Ishikawa (cell line): ENCODE measurements at regions not wholly inside any gene's neighbourhood (a gene's known extent, or its start where the extent isn't known, plus 50 kb on each side); places are given as distances from the start of the nearest gene placed in this dataset.

Source experiments
- CEBPB ChIP-seq: IDR thresholded peaks from 2 replicates; pipeline ENCODE4 v1.6.1; 2012
- CREB1 ChIP-seq: IDR thresholded peaks from 2 replicates; pipeline ENCODE4 v1.6.1; 2012; ENCODE audit warnings: low read depth
- EGR1 ChIP-seq: IDR thresholded peaks from 2 replicates; pipeline ENCODE4 v1.6.1; 2012
- EP300 ChIP-seq: IDR thresholded peaks from 2 replicates; pipeline ENCODE4 v1.6.1; 2012; ENCODE audit warnings: borderline replicate concordance
- FOXM1 ChIP-seq: IDR thresholded peaks from 2 replicates; pipeline ENCODE4 v1.6.1; 2012; ENCODE audit warnings: low read depth, borderline replicate concordance
- MAX ChIP-seq: IDR thresholded peaks from 2 replicates; pipeline ENCODE4 v1.6.1; 2012
- NFIC ChIP-seq: IDR thresholded peaks from 2 replicates; pipeline ENCODE4 v1.6.1; 2012
- RAD21 ChIP-seq: IDR thresholded peaks from 2 replicates; pipeline ENCODE4 v1.6.1; 2012; ENCODE audit warnings: low read depth
- REST ChIP-seq: IDR thresholded peaks from 2 replicates; pipeline ENCODE4 v1.6.1; 2012; ENCODE audit warnings: low read depth, mild to moderate bottlenecking
- TAF1 ChIP-seq: IDR thresholded peaks from 2 replicates; pipeline ENCODE4 v1.6.1; 2012; ENCODE audit warnings: low read depth, mild to moderate bottlenecking
- TCF12 ChIP-seq: IDR thresholded peaks from 2 replicates; pipeline ENCODE4 v1.6.1; 2012; ENCODE audit warnings: low read depth
- TEAD4 ChIP-seq: IDR thresholded peaks from 2 replicates; pipeline ENCODE4 v1.6.1; 2012
- USF1 ChIP-seq: IDR thresholded peaks from 2 replicates; pipeline ENCODE4 v1.6.1; 2012
- YY1 ChIP-seq: IDR thresholded peaks from 2 replicates; pipeline ENCODE4 v1.6.1; 2012; ENCODE audit warnings: low read depth
- ZBTB7A ChIP-seq: IDR thresholded peaks from 2 replicates; pipeline ENCODE4 v1.6.1; 2012; ENCODE audit warnings: low read depth

- TF ChIP-seq TEAD4 (no peak), ZBTB7A (no peak), EP300 (no peak), CEBPB (no peak)
Observed at GRCh38 chr2:239529313-239530015, 128.6 kb upstream of the HDAC4 start.

GRCh38 chr2:239528883-239529282 lies 128.1 kb upstream of the HDAC4 start:
- TF ChIP-seq TAF1 (no peak), FOXM1 (no peak), RAD21 (no peak), USF1 (no peak), ZBTB7A (no peak), TEAD4 (no peak), CEBPB (no peak), REST (no peak), EGR1 (no peak), CREB1 (no peak), NFIC (no peak)

- no peak for TF ChIP-seq MAX
- no peak for TF ChIP-seq FOXM1
- TF ChIP-seq TCF12 = no peak
- no peak for TF ChIP-seq ZBTB7A
- no peak for TF ChIP-seq CREB1
- TF ChIP-seq EGR1 = no peak
- no peak for TF ChIP-seq REST
- TF ChIP-seq RAD21 = no peak
- TF ChIP-seq NFIC = no peak
- no peak for TF ChIP-seq USF1
- no peak for TF ChIP-seq TAF1
- TF ChIP-seq CEBPB = no peak
Observed at GRCh38 chr2:239528146-239528545, 127.3 kb upstream of the HDAC4 start.

GRCh38 chr2:239526666-239527415 lies 126.0 kb upstream of the HDAC4 start:
- TF ChIP-seq USF1 (no peak), EGR1 (no peak), YY1 (no peak), FOXM1 (no peak), RAD21 (no peak), MAX (no peak), ZBTB7A (no peak), TCF12 (no peak), TAF1 (no peak), TEAD4 (no peak)

- TF ChIP-seq TEAD4 (no peak), EGR1 (no peak), FOXM1 (no peak), NFIC (no peak), EP300 (no peak), CREB1 (no peak), ZBTB7A (no peak), TCF12 (no peak), TAF1 (no peak), CEBPB (no peak), MAX (no peak), REST (no peak), USF1 (no peak), YY1 (no peak), RAD21 (no peak)
Observed at GRCh38 chr2:239526038-239526437, 125.2 kb upstream of the HDAC4 start.
